OCI-LY7 (cell line): ENCODE measurements at regions not wholly inside any gene's neighbourhood (a gene's known extent, or its start where the extent isn't known, plus 50 kb on each side); places are given as distances from the start of the nearest gene placed in this dataset.

Experiments
- BruUV-seq: library from RNA; stranded (reverse); fragments of 400-500 nt; replicated peaks from 2 replicates; lab custom pipeline; 2021; lab: Mats Ljungman, UMichigan
- CTCF ChIA-PET: fragments of 300-600 bp; sonication (Branson Sonifier 250); formaldehyde crosslinking; loops from one replicate; lab custom pipeline; 2022; ENCODE audit warnings: antibody characterized with exemption; ENCODE audit not compliant: unreplicated experiment; lab: Charles Lee
- POLR2A ChIA-PET: fragments of 300-600 bp; sonication (Branson Sonifier 250); formaldehyde crosslinking; loops from one replicate; lab custom pipeline; 2022; ENCODE audit warnings: antibody characterized with exemption; lab: Charles Lee
- DNase-seq: peaks from one replicate; pipeline ENCODE4 v3.0.0-alpha.2; 2015; ENCODE audit warnings: low spot score
- H2AFZ ChIP-seq: fragments of 200-600 bp; sonication (generic), shearing (Covaris generic); 2 replicates; pipeline ENCODE4 v1.6.1; 2014; ENCODE audit warnings: mild to moderate bottlenecking, antibody characterized with exemption, low read length, moderate library complexity
- H3K27ac ChIP-seq: fragments of 200-600 bp; sonication (generic); 2 replicates; pipeline ENCODE4 v1.5.1; 2014; ENCODE audit warnings: mixed run types, low read depth, mild to moderate bottlenecking, moderate library complexity, low read length, inconsistent platforms; ENCODE audit not compliant: poor library complexity, severe bottlenecking
- H3K36me3 ChIP-seq: fragments of 200-600 bp; sonication (generic); 2 replicates; pipeline ENCODE4 v1.6.1; 2014; ENCODE audit warnings: mild to moderate bottlenecking, antibody characterized with exemption, low read length, moderate library complexity, mixed read lengths; ENCODE audit not compliant: insufficient read depth
- H3K4me1 ChIP-seq: fragments of 200-600 bp; sonication (generic); 2 replicates; pipeline ENCODE4 v1.5.1; 2014; ENCODE audit warnings: mild to moderate bottlenecking, low read length; ENCODE audit not compliant: insufficient read depth, poor library complexity, severe bottlenecking
- H3K4me2 ChIP-seq: fragments of 200-600 bp; sonication (generic); 2 replicates; pipeline ENCODE4 v1.6.1; 2014; ENCODE audit warnings: mild to moderate bottlenecking, low read length
- H3K4me3 ChIP-seq: fragments of 200-600 bp; sonication (generic); 2 replicates; pipeline ENCODE4 v1.5.1; 2014; ENCODE audit warnings: mild to moderate bottlenecking, low read depth, low read length; ENCODE audit not compliant: poor library complexity, severe bottlenecking
- H3K79me2 ChIP-seq: fragments of 200-600 bp; sonication (generic); 2 replicates; pipeline ENCODE4 v1.6.1; 2016; ENCODE audit warnings: low read depth, mild to moderate bottlenecking, low read length, moderate library complexity, mixed read lengths; ENCODE audit not compliant: insufficient read depth
- H3K9me2 ChIP-seq: fragments of 200-600 bp; sonication (generic); 2 replicates; pipeline ENCODE4 v1.6.1; 2016; ENCODE audit warnings: mild to moderate bottlenecking, low read length, mixed read lengths; ENCODE audit not compliant: insufficient read depth
- H3K9me3 ChIP-seq: fragments of 200-600 bp; sonication (generic); 2 replicates; pipeline ENCODE4 v1.6.1; 2014; ENCODE audit warnings: mild to moderate bottlenecking, mixed run types, low read length, mixed read lengths
- H4K20me1 ChIP-seq: fragments of 200-600 bp; sonication (generic); 2 replicates; pipeline ENCODE4 v1.6.1; 2014; ENCODE audit warnings: mild to moderate bottlenecking, antibody characterized with exemption, low read length, moderate library complexity, mixed read lengths; ENCODE audit not compliant: insufficient read depth
- CTCF ChIP-seq: fragments of 200-600 bp; sonication (generic); conservative IDR thresholded peaks from 2 replicates; pipeline ENCODE4 v1.5.1; 2014; ENCODE audit warnings: mild to moderate bottlenecking, antibody characterized with exemption, low read length, moderate library complexity, mixed read lengths
- EZH2phosphoT487 ChIP-seq: fragments of 200-600 bp; sonication (generic); IDR thresholded peaks from 2 replicates; pipeline ENCODE4 v1.6.1; 2018; ENCODE audit warnings: low read depth, borderline replicate concordance, mild to moderate bottlenecking, mixed run types, antibody characterized with exemption, low read length, moderate library complexity, mixed read lengths
- intact Hi-C: fragments of 100-400 bp; cut with micrococcal nuclease; formaldehyde crosslinking; loops from one replicate; pipeline ENCODE4 v1.10.0; 2022; ENCODE audit not compliant: unreplicated experiment

- H3K4me2 ChIP-seq = no peak overlapping the region
- no TSS peak for BruUV-seq
- no peak overlapping the region for H2AFZ ChIP-seq
- H3K9me2 ChIP-seq = no peaks in the 10 kb centered on the region
- no peaks in the 10 kb centered on the region for H3K4me1 ChIP-seq
- no peaks in the 10 kb centered on the region for H3K36me3 ChIP-seq
- no peak overlapping the region for H3K4me3 ChIP-seq
- H3K27ac ChIP-seq = no peak overlapping the region
- H3K9me3 ChIP-seq = no peaks in the 10 kb centered on the region
- CTCF ChIA-PET = no interaction called here
- POLR2A ChIA-PET = interaction anchor here (0.8 to 1.0 kb wide), 2 partner anchors 23 to 1760 kb away, joined by 3 read pairs; no protein-coding TSS in a partner anchor
- intact Hi-C loops = no loop called here
- no peaks in the 10 kb centered on the region for H3K79me2 ChIP-seq
- DNase-seq = no peak
- H4K20me1 ChIP-seq = no peaks in the 10 kb centered on the region
- TF ChIP-seq CTCF (no peak), EZH2phosphoT487 (no peak)
Observed at GRCh38 chr6:93992976-93993375, 573.6 kb upstream of the EPHA7 start.

GRCh38 chr6:93989630-93990029 is 570.3 kb upstream of the EPHA7 start:
- TF ChIP-seq CTCF = no peak
- Histone ChIP-seq H2AFZ (no peak overlapping the region), H3K4me1 (no peaks in the 10 kb centered on the region), H3K27ac (no peak overlapping the region), H3K9me3 (no peaks in the 10 kb centered on the region), H3K9me2 (no peaks in the 10 kb centered on the region), H3K36me3 (no peaks in the 10 kb centered on the region), H3K4me3 (no peak overlapping the region), H4K20me1 (no peaks in the 10 kb centered on the region), H3K79me2 (no peaks in the 10 kb centered on the region), H3K4me2 (no peak overlapping the region)
- POLR2A ChIA-PET = no interaction called here
- no TSS peak for BruUV-seq
- intact Hi-C loops = no loop called here
- DNase-seq = no peak
- CTCF ChIA-PET = no interaction called here

- no peak for DNase-seq
- BruUV-seq = no TSS peak
- TF ChIP-seq EZH2phosphoT487 = no peak
- Histone ChIP-seq H3K9me2 (no peaks in the 10 kb centered on the region), H3K9me3 (no peaks in the 10 kb centered on the region), H3K4me2 (no peak overlapping the region), H2AFZ (no peak overlapping the region), H3K36me3 (no peaks in the 10 kb centered on the region), H3K4me1 (no peaks in the 10 kb centered on the region), H4K20me1 (no peaks in the 10 kb centered on the region), H3K79me2 (no peaks in the 10 kb centered on the region), H3K4me3 (no peak overlapping the region), H3K27ac (no peak overlapping the region)
- intact Hi-C loops = no loop called here
- CTCF ChIA-PET = no interaction called here
- POLR2A ChIA-PET = no interaction called here
Observed at GRCh38 chr6:93985953-93986352, 566.6 kb upstream of the EPHA7 start.
